Osteoblast (primary cell): ENCODE measurements at regions not wholly inside any gene's neighbourhood (a gene's known extent, or its start where the extent isn't known, plus 50 kb on each side); places are given as distances from the start of the nearest gene placed in this dataset.

Experiments
- DNase-seq: peaks from one replicate; pipeline ENCODE4 v3.0.0; 2011; ENCODE audit warnings: low spot score, mixed read lengths; ENCODE audit not compliant: insufficient read length; ENCODE audit errors: missing footprints
- H2AFZ ChIP-seq: 2 replicates; pipeline ENCODE4 v1.6.0; 2011; ENCODE audit warnings: mild to moderate bottlenecking, low read length
- H3K27ac ChIP-seq: 2 replicates; pipeline ENCODE4 v1.5.1; 2011; ENCODE audit warnings: mild to moderate bottlenecking, low read depth, low read length, moderate library complexity
- H3K27me3 ChIP-seq: 2 replicates; pipeline ENCODE4 v1.6.0; 2012; ENCODE audit warnings: mild to moderate bottlenecking, control low read depth, inconsistent platforms, low read length, moderate library complexity; ENCODE audit not compliant: insufficient read depth
- H3K36me3 ChIP-seq: 2 replicates; pipeline ENCODE4 v1.5.1; 2011; ENCODE audit warnings: mild to moderate bottlenecking, low read length, control low read depth, moderate library complexity; ENCODE audit not compliant: insufficient read depth
- H3K4me1 ChIP-seq: 2 replicates; pipeline ENCODE4 v1.5.1; 2011; ENCODE audit warnings: mild to moderate bottlenecking, low read length, control low read depth, moderate library complexity; ENCODE audit not compliant: insufficient read depth
- H3K4me2 ChIP-seq: 2 replicates; pipeline ENCODE4 v1.6.0; 2011; ENCODE audit warnings: mild to moderate bottlenecking, low read length; ENCODE audit not compliant: insufficient read depth
- H3K4me3 ChIP-seq: fragments of 200-600 bp; sonication (generic); 3 replicates; pipeline ENCODE4 v1.5.1; 2012; ENCODE audit warnings: mild to moderate bottlenecking, low read length, inconsistent platforms; ENCODE audit not compliant: insufficient read depth
- H3K79me2 ChIP-seq: 2 replicates; pipeline ENCODE4 v1.6.0; 2012; ENCODE audit warnings: mild to moderate bottlenecking, low read length, control low read depth, inconsistent platforms; ENCODE audit not compliant: insufficient read depth
- H3K9me3 ChIP-seq: 2 replicates; pipeline ENCODE4 v1.5.1; 2011; ENCODE audit warnings: low read depth, low read length, control low read depth
- H4K20me1 ChIP-seq: 2 replicates; pipeline ENCODE4 v1.6.0; 2012; ENCODE audit warnings: mild to moderate bottlenecking, low read length, control low read depth; ENCODE audit not compliant: insufficient read depth
- TF ChIP-seq, protein P1 (sequence below): IDR thresholded peaks from 2 replicates; pipeline ENCODE4 v1.5.1; 2011; ENCODE audit warnings: mild to moderate bottlenecking, low read depth, low read length, moderate library complexity; ENCODE audit errors: extremely low read depth

DNA sequence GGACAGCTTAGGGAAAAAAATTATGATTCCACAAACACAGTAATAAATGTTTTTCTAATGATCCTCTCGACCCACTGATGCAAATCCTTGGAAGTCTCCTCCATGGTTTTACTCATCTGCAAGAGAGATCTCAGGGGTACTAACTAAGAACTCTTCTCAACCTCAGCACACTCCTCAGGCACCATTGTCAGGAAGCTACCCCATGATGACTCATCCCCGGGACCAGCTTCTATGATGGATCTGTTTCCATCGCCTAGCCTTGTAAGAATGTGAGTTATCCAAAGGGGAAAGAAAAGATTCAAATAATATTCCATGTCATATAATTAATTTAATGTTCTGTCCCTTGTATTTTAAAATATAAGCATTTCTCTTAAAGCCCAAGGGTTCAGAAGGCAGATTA lies 816.1 kb upstream of the IGFBP7 start:
- no peaks in the 10 kb centered on the region for H3K27me3 ChIP-seq
- TF ChIP-seq, protein P1, sequence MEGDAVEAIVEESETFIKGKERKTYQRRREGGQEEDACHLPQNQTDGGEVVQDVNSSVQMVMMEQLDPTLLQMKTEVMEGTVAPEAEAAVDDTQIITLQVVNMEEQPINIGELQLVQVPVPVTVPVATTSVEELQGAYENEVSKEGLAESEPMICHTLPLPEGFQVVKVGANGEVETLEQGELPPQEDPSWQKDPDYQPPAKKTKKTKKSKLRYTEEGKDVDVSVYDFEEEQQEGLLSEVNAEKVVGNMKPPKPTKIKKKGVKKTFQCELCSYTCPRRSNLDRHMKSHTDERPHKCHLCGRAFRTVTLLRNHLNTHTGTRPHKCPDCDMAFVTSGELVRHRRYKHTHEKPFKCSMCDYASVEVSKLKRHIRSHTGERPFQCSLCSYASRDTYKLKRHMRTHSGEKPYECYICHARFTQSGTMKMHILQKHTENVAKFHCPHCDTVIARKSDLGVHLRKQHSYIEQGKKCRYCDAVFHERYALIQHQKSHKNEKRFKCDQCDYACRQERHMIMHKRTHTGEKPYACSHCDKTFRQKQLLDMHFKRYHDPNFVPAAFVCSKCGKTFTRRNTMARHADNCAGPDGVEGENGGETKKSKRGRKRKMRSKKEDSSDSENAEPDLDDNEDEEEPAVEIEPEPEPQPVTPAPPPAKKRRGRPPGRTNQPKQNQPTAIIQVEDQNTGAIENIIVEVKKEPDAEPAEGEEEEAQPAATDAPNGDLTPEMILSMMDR, result no peak
- no peak overlapping the region for H3K27ac ChIP-seq
- no peaks in the 10 kb centered on the region for H3K36me3 ChIP-seq
- no peaks in the 10 kb centered on the region for H3K4me1 ChIP-seq
- no peak overlapping the region for H3K4me3 ChIP-seq
- H3K4me2 ChIP-seq, result no peak overlapping the region
- no peaks in the 10 kb centered on the region for H4K20me1 ChIP-seq
- no peak for DNase-seq
- H2AFZ ChIP-seq, result no peak overlapping the region
- H3K9me3 ChIP-seq, result no peaks in the 10 kb centered on the region
- H3K79me2 ChIP-seq, result no peaks in the 10 kb centered on the region

DNA sequence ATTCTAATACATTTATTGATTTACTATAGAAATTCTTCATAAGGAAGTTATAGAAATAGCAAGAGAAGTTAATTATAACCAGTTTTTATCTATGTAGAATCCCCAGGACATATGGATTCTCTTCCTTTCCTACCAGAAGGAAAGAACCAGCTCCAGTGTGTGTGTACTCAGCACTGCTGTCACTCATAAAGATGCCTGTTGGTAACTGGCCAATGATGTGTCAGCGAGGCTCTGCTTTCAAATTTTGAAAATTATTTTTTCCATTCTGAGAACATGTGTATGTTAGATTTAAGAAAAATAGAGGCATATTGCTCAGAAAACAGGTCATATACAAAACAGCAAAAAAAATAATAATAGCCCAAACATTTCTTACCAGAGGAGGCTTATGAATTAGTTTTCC lies 814.8 kb upstream of the IGFBP7 start:
- TF ChIP-seq, protein P1, result no peak
- no peak for DNase-seq
- H3K27ac ChIP-seq, result no peak overlapping the region
- H4K20me1 ChIP-seq, result no peaks in the 10 kb centered on the region
- no peak overlapping the region for H3K4me3 ChIP-seq
- no peak overlapping the region for H2AFZ ChIP-seq
- H3K36me3 ChIP-seq, result no peaks in the 10 kb centered on the region
- H3K9me3 ChIP-seq, result no peaks in the 10 kb centered on the region
- no peaks in the 10 kb centered on the region for H3K27me3 ChIP-seq
- H3K4me2 ChIP-seq, result no peak overlapping the region
- no peaks in the 10 kb centered on the region for H3K4me1 ChIP-seq
- H3K79me2 ChIP-seq, result no peaks in the 10 kb centered on the region

DNA sequence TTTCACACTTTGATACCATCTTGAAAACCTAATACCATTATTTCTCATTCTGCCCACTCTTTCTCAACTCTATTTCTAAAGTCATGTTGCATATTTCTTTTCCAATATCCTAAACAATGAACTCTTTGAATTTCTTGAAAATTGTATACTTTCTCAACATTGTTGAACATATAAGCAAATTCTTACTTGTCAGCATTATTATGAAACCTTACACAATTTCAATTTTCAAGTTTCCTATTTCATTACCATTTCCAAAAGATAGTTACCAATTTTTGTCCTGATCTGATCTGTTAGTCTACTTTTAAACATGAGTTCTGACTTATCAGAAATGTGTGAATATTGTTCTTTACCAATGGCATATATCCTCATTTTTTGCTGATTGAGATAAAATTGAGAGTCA lies 806.3 kb upstream of the IGFBP7 start:
- H3K9me3 ChIP-seq, result no peaks in the 10 kb centered on the region
- TF ChIP-seq, protein P1, result no peak
- H3K4me3 ChIP-seq, result no peak overlapping the region
- H3K36me3 ChIP-seq, result no peaks in the 10 kb centered on the region
- H2AFZ ChIP-seq, result no peak overlapping the region
- no peak for DNase-seq
- no peaks in the 10 kb centered on the region for H4K20me1 ChIP-seq
- no peaks in the 10 kb centered on the region for H3K4me1 ChIP-seq
- no peak overlapping the region for H3K27ac ChIP-seq
- no peaks in the 10 kb centered on the region for H3K27me3 ChIP-seq
- H3K79me2 ChIP-seq, result no peaks in the 10 kb centered on the region
- no peak overlapping the region for H3K4me2 ChIP-seq

DNA sequence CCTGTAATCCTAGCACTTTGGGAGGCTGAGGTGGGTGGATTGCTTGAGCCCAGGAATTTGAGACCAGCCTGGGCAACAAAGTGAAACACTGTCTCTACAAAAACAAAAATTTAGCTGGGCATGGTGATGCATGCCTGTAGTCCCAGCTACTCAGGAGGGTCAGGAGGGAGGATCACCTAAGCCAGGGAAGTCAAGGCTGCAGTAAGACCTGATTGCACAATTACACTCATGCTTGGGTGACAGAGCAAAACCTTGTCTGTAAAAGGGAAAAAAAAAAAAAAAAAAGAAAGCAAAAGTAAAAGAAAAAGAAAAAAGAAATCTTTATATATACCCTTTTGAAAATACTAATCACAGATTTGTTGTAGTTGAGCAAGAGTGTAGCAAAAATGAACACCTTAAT lies 801.0 kb upstream of the IGFBP7 start:
- DNase-seq, result no peak
- H3K27me3 ChIP-seq, result no peaks in the 10 kb centered on the region
- TF ChIP-seq, protein P1, result no peak
- no peaks in the 10 kb centered on the region for H3K4me1 ChIP-seq
- no peaks in the 10 kb centered on the region for H4K20me1 ChIP-seq
- no peak overlapping the region for H3K4me2 ChIP-seq
- H3K79me2 ChIP-seq, result no peaks in the 10 kb centered on the region
- H3K27ac ChIP-seq, result no peak overlapping the region
- H3K9me3 ChIP-seq, result no peaks in the 10 kb centered on the region
- no peak overlapping the region for H2AFZ ChIP-seq
- no peaks in the 10 kb centered on the region for H3K36me3 ChIP-seq
- H3K4me3 ChIP-seq, result no peak overlapping the region
